Prostate gland (tissue), 2 donors: ENCODE measurements at regions not wholly inside any gene's neighbourhood (a gene's known extent, or its start where the extent isn't known, plus 50 kb on each side); places are given as distances from the start of the nearest gene placed in this dataset.
"Not testable (repeated sequence)": the region's sequence is repeated elsewhere in the genome, so short reads cannot be mapped to it uniquely, and the experiment has no call there.

Experiments
- CTCF ChIP-seq, 4 experiments: fragments of 200-600 bp in 2 of 4; fragments of 450-650 bp in 2 of 4; sonication (generic) in 2 of 4; IDR thresholded peaks; 1 replicate in 3 of 4; 2 replicates in 1 of 4; pipeline ENCODE4 v1.5.1; 2016 to 2019; ENCODE audit warnings: antibody characterized with exemption in 4 of 4, mild to moderate bottlenecking in 2 of 4, moderate library complexity in 2 of 4
- POLR2A ChIP-seq: fragments of 450-650 bp; IDR thresholded peaks from one replicate; pipeline ENCODE4 v1.6.1; 2016; ENCODE audit warnings: antibody characterized with exemption, mild to moderate bottlenecking
- POLR2AphosphoS5 ChIP-seq: sonication (generic); formaldehyde crosslinking; IDR thresholded peaks from one replicate; pipeline ENCODE4 v1.6.1; 2017; ENCODE audit warnings: antibody characterized with exemption

GRCh38 chr21:6141138-6141474 lies 4380.3 kb upstream of the TPTE start:
- not testable (repeated sequence) for TF ChIP-seq CTCF (IDR thresholded peaks at IDR 0.05); POLR2AphosphoS5; POLR2A
